ENCODE measurements at regions not wholly inside any gene's neighbourhood (a gene's known extent, or its start where the extent isn't known, plus 50 kb on each side); places are given as distances from the start of the nearest gene placed in this dataset.

DNA sequence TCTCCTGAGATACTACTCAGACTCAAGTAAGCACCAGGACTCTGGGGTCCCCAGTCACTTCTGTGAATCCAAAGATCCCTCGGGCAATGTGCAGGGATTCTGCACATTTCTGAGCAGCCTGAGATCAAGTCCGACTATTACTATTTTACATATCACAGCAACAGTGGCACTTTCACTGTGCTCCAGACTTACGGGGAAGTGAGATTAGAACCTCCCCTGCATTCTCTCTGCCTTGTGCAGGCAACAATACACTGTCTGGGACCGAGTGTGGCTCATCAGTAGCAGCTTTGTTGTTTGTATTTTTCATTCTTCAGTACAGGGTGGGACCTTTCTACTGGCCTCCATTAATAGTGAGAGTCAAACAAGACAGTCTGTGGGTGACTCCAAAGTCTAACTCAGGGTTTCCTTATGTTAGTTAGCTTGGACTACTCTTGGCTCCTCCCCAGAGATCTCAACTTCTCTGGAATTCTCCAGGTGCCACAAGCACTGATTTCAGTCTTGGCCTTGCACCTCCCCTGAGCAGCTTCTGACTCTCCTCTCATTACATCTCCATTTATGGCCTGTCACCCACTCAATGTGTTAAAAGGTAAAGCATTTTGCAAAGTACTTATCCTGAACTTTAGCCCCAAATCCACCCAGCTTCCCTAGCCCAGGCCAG, 76.2 kb upstream of the TOP3B start:
- TF ChIP-seq, protein P1, sequence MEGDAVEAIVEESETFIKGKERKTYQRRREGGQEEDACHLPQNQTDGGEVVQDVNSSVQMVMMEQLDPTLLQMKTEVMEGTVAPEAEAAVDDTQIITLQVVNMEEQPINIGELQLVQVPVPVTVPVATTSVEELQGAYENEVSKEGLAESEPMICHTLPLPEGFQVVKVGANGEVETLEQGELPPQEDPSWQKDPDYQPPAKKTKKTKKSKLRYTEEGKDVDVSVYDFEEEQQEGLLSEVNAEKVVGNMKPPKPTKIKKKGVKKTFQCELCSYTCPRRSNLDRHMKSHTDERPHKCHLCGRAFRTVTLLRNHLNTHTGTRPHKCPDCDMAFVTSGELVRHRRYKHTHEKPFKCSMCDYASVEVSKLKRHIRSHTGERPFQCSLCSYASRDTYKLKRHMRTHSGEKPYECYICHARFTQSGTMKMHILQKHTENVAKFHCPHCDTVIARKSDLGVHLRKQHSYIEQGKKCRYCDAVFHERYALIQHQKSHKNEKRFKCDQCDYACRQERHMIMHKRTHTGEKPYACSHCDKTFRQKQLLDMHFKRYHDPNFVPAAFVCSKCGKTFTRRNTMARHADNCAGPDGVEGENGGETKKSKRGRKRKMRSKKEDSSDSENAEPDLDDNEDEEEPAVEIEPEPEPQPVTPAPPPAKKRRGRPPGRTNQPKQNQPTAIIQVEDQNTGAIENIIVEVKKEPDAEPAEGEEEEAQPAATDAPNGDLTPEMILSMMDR (IDR thresholded peaks at IDR 0.05), result no peak
- no peak for TF ChIP-seq POLR2A (IDR thresholded peaks at IDR 0.05)

Measured in testis (tissue), 2 donors.